MV-4-11 (cell line): ENCODE measurements at regions not wholly inside any gene's neighbourhood (a gene's known extent, or its start where the extent isn't known, plus 50 kb on each side); places are given as distances from the start of the nearest gene placed in this dataset.
A peak's percentile ranks its signal among the peaks of the same experiment; 100 is the strongest.

ENCODE experiments used
- DNase-seq: peaks from one replicate; lab custom pipeline; 2025; lab: John Stamatoyannopoulos, UW

GRCh38 chr13:30151388-30151787, 156.0 kb downstream of the KATNAL1 start:
- DNase-seq = no peak

GRCh38 chr13:30149248-30149647, 158.1 kb downstream of the KATNAL1 start:
- no peak for DNase-seq

- DNase-seq = no peak
These were observed 158.6 kb downstream of the KATNAL1 start for GRCh38 chr13:30148786-30149185.

- DNase-seq = no peak
These were observed 159.1 kb downstream of the KATNAL1 start for GRCh38 chr13:30148171-30148754.

GRCh38 chr13:30147421-30147820, 159.9 kb downstream of the KATNAL1 start:
- peak; percentile 61 for DNase-seq

- no peak for DNase-seq
These were observed 160.3 kb downstream of the KATNAL1 start for GRCh38 chr13:30147015-30147414.

GRCh38 chr13:30145709-30146367, 161.5 kb downstream of the KATNAL1 start:
- no peak for DNase-seq

- DNase-seq = peak; percentile 5
These were observed 163.5 kb downstream of the KATNAL1 start for GRCh38 chr13:30143666-30144400.

GRCh38 chr13:30142486-30143211, 164.7 kb downstream of the KATNAL1 start:
- no peak for DNase-seq

GRCh38 chr13:30141775-30142485, 165.4 kb downstream of the KATNAL1 start:
- no peak for DNase-seq

- no peak for DNase-seq
These were observed 166.4 kb downstream of the KATNAL1 start for GRCh38 chr13:30140973-30141372.

GRCh38 chr13:30138511-30138910, 168.8 kb downstream of the KATNAL1 start:
- no peak for DNase-seq

- no peak for DNase-seq
These were observed 171.5 kb downstream of the KATNAL1 start for GRCh38 chr13:30135868-30136267.

GRCh38 chr13:30135351-30135750, 172.0 kb downstream of the KATNAL1 start:
- no peak for DNase-seq

GRCh38 chr13:30134578-30134977, 172.8 kb downstream of the KATNAL1 start:
- DNase-seq = no peak

- no peak for DNase-seq
These were observed 173.4 kb downstream of the KATNAL1 start for GRCh38 chr13:30133996-30134395.

GRCh38 chr13:30133554-30133912, 173.8 kb downstream of the KATNAL1 start:
- no peak for DNase-seq

- DNase-seq = peak; percentile 87
These were observed 174.5 kb downstream of the KATNAL1 start for GRCh38 chr13:30132623-30133553.

- no peak for DNase-seq
These were observed 177.9 kb downstream of the KATNAL1 start for GRCh38 chr13:30129411-30129810.

- DNase-seq = no peak
These were observed 178.8 kb downstream of the KATNAL1 start for GRCh38 chr13:30128591-30128990.

- DNase-seq = no peak
These were observed 179.3 kb downstream of the KATNAL1 start for GRCh38 chr13:30128095-30128494.
